ENCODE measurements at regions not wholly inside any gene's neighbourhood (a gene's known extent, or its start where the extent isn't known, plus 50 kb on each side); places are given as distances from the start of the nearest gene placed in this dataset.

DNA sequence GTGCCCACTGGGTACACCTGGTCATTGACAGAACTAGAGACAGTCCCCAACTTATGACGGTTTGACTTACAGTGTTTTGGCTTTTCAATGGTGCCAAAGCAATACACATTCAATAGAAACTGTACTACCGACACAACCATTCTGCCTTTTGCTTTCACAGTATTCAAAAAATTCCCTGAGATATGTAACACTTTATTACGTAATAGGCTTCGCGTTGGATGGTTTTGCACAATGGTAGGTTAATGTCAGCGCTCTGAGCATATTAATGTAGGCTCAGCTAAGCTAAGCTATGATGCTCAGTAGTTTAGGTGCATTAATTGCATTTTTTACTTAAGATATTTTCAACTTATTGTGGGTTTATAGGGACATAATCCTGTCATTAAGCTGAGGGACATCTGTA is 105.1 kb upstream of the B3GAT1 start:
- no peak overlapping the region for H3K27ac ChIP-seq
- H4K20me1 ChIP-seq (ENCODE audit: low read depth), result no peaks in the 10 kb centered on the region
- H3K27me3 ChIP-seq, result no peaks in the 10 kb centered on the region
- H3K4me2 ChIP-seq, result no peak overlapping the region
- H3K4me3 Mint-ChIP-seq, result no peak overlapping the region
- no peak overlapping the region for H3K27ac Mint-ChIP-seq
- H3K36me3 ChIP-seq, result no peaks in the 10 kb centered on the region
- no peak overlapping the region for H3K4me3 ChIP-seq
- peaks cover 10% of the 10 kb centered on the region for H3K27me3 Mint-ChIP-seq (ENCODE audit: insufficient read depth, low read depth)
- DNase-seq (ENCODE audit: low spot score), result no peak
- H3K9ac ChIP-seq, result no peak overlapping the region
- no peaks in the 10 kb centered on the region for H3K36me3 Mint-ChIP-seq
- no peaks in the 10 kb centered on the region for H3K79me2 ChIP-seq (ENCODE audit: low read depth)
- peaks cover 28% of the 10 kb centered on the region for H3K4me1 Mint-ChIP-seq
- H3K9me3 Mint-ChIP-seq, result no peaks in the 10 kb centered on the region
- no peak overlapping the region for H2AFZ ChIP-seq (replicated peaks)
- no peaks in the 10 kb centered on the region for H3F3A ChIP-seq (ENCODE audit: low read depth)
- no peaks in the 10 kb centered on the region for H3K9me3 ChIP-seq (ENCODE audit: low read depth)
- H3K4me1 ChIP-seq, result peaks cover 7% of the 10 kb centered on the region
- TF ChIP-seq EZH2phosphoT487 (IDR thresholded peaks at IDR 0.05) (no peak), EZH2 (IDR thresholded peaks at IDR 0.05) (no peak)
- TF ChIP-seq, protein P1, sequence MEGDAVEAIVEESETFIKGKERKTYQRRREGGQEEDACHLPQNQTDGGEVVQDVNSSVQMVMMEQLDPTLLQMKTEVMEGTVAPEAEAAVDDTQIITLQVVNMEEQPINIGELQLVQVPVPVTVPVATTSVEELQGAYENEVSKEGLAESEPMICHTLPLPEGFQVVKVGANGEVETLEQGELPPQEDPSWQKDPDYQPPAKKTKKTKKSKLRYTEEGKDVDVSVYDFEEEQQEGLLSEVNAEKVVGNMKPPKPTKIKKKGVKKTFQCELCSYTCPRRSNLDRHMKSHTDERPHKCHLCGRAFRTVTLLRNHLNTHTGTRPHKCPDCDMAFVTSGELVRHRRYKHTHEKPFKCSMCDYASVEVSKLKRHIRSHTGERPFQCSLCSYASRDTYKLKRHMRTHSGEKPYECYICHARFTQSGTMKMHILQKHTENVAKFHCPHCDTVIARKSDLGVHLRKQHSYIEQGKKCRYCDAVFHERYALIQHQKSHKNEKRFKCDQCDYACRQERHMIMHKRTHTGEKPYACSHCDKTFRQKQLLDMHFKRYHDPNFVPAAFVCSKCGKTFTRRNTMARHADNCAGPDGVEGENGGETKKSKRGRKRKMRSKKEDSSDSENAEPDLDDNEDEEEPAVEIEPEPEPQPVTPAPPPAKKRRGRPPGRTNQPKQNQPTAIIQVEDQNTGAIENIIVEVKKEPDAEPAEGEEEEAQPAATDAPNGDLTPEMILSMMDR (IDR thresholded peaks at IDR 0.05), result no peak

DNA sequence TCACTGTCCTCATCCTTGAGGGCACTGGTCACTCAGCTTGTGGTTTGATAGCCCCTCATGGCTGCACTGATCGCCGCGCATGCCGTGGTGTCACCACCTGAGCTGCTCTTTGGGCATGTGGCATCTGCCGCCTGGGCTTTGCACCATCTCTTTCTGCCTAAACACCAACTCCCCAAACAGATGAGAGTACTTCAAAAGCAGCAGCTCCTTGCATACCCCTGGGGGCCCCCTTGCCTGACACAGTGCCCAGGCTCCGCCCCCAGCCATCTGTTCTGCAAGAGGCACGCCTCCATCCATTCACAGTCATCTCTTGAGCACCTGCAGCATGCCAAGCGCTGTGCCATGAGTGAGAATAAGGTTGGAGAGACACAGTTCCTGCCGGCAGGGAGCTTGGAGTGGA is 104.5 kb upstream of the B3GAT1 start:
- Histone ChIP-seq H3K9ac (no peak overlapping the region), H2AFZ (replicated peaks) (no peak overlapping the region), H3K36me3 (no peaks in the 10 kb centered on the region), H3K27ac (no peak overlapping the region), H3F3A (ENCODE audit: low read depth) (no peaks in the 10 kb centered on the region), H3K4me3 (no peak overlapping the region), H4K20me1 (ENCODE audit: low read depth) (no peaks in the 10 kb centered on the region), H3K9me3 (ENCODE audit: low read depth) (no peaks in the 10 kb centered on the region), H3K27me3 (no peaks in the 10 kb centered on the region), H3K4me2 (peak overlapping the region; percentile 49), H3K4me1 (peaks cover 7% of the 10 kb centered on the region), H3K79me2 (ENCODE audit: low read depth) (no peaks in the 10 kb centered on the region)
- Mint-ChIP-seq H3K9me3 (no peaks in the 10 kb centered on the region), H3K4me3 (no peak overlapping the region), H3K36me3 (no peaks in the 10 kb centered on the region), H3K4me1 (peaks cover 26% of the 10 kb centered on the region), H3K27me3 (ENCODE audit: insufficient read depth, low read depth) (peaks cover 7% of the 10 kb centered on the region), H3K27ac (peak overlapping the region; percentile 19)
- TF ChIP-seq EZH2 (IDR thresholded peaks at IDR 0.05), result no peak
- TF ChIP-seq, protein P1 (IDR thresholded peaks at IDR 0.05), result no peak
- TF ChIP-seq EZH2phosphoT487 (IDR thresholded peaks at IDR 0.05), result no peak
- DNase-seq (ENCODE audit: low spot score), result peak; percentile 58

DNA sequence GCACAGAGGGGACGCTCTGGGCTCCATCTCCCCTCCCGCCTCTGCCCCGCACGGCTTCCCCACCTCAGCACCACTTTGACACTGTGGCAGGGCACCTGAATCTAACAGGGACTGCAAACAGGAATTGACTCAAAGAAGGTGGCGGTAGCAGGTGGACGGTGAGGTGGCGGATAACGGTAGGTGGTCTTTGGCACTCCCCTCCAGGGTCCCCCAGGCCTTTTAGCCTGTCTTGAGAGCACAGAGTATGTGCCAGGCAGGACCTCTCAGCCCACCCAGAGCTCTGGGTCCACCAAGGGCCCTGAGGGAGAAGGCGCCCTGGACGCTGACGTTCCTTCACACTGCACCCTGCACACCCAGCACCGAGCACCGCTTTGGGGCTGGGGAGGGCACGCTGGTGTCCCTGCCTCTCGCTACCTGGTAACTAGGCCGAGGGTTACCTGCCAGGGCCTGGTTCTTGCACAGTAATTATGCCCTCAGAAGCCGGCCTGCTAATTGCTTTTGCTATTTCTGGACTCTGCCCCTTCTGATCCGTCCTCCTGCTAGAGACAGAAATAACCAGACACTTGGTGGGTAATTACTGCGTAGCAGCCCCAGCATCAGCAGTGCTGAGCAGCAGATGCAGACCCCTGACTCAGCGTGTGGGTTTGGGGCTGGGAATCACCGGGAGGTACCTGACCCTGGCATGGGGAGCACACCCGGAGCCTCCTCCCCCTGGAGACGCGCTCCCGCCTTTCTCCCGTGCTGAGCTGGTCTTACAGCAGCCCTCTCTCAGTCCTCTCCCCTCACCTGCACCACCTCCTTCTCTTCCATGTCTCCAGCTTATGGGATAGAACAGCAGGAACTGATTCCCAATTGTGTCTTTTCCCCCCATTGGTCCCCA is 103.3 kb upstream of the B3GAT1 start:
- no peaks in the 10 kb centered on the region for H3K36me3 Mint-ChIP-seq
- Histone ChIP-seq H3K9ac (no peak overlapping the region), H4K20me1 (ENCODE audit: low read depth) (no peaks in the 10 kb centered on the region), H3K4me1 (peaks cover 7% of the 10 kb centered on the region), H3K4me3 (no peak overlapping the region), H3K36me3 (no peaks in the 10 kb centered on the region), H3K79me2 (ENCODE audit: low read depth) (no peaks in the 10 kb centered on the region), H3K27ac (no peak overlapping the region), H3K4me2 (no peak overlapping the region), H3F3A (ENCODE audit: low read depth) (no peaks in the 10 kb centered on the region), H3K9me3 (ENCODE audit: low read depth) (no peaks in the 10 kb centered on the region), H2AFZ (replicated peaks) (no peak overlapping the region), H3K27me3 (no peaks in the 10 kb centered on the region)
- peaks cover 5% of the 10 kb centered on the region for H3K27me3 Mint-ChIP-seq (ENCODE audit: insufficient read depth, low read depth)
- no peak for DNase-seq (ENCODE audit: low spot score)
- no peak overlapping the region for H3K4me3 Mint-ChIP-seq
- H3K4me1 Mint-ChIP-seq, result peaks cover 25% of the 10 kb centered on the region
- H3K27ac Mint-ChIP-seq, result no peak overlapping the region
- no peaks in the 10 kb centered on the region for H3K9me3 Mint-ChIP-seq
- TF ChIP-seq, protein P1 (IDR thresholded peaks at IDR 0.05), result no peak
- no peak for TF ChIP-seq EZH2phosphoT487 (IDR thresholded peaks at IDR 0.05)
- no peak for TF ChIP-seq EZH2 (IDR thresholded peaks at IDR 0.05)
